ENCODE measurements at regions not wholly inside any gene's neighbourhood (a gene's known extent, or its start where the extent isn't known, plus 50 kb on each side); places are given as distances from the start of the nearest gene placed in this dataset.
"Not testable (repeated sequence)": the region's sequence is repeated elsewhere in the genome, so short reads cannot be mapped to it uniquely, and the experiment has no call there.

- ATAC-seq (ENCODE audit: low read depth): peak; percentile 70
- DNase-seq (ENCODE audit: low spot score): no peak
Observed at GRCh38 chr6:58290177-58290576, 972.7 kb downstream of the PRIM2 start.

GRCh38 chr6:58291319-58291718, 973.9 kb downstream of the PRIM2 start:
- not testable (repeated sequence) for H3K4me3 ChIP-seq (ENCODE audit: severe bottlenecking); H3K36me3 ChIP-seq (ENCODE audit: low read depth); H3K27me3 ChIP-seq (ENCODE audit: insufficient read depth, poor library complexity, severe bottlenecking); H3K4me1 ChIP-seq (ENCODE audit: insufficient read depth, poor library complexity, severe bottlenecking); H3K9me3 ChIP-seq (ENCODE audit: severe bottlenecking); H3K27ac ChIP-seq (ENCODE audit: poor library complexity, severe bottlenecking); DNase-seq (ENCODE audit: low spot score)
- peak; percentile 73; the same call in 1 of the 3 replicates for ATAC-seq (ENCODE audit: low read depth)

More at GRCh38 chr6:58290177-58290576, 972.7 kb downstream of the PRIM2 start:
- no peaks in the 10 kb centered on the region for H3K9me3 ChIP-seq (ENCODE audit: severe bottlenecking)
- H3K36me3 ChIP-seq (ENCODE audit: low read depth): no peaks in the 10 kb centered on the region
- no peak overlapping the region for H3K27ac ChIP-seq (ENCODE audit: poor library complexity, severe bottlenecking)
- no peaks in the 10 kb centered on the region for H3K27me3 ChIP-seq (ENCODE audit: insufficient read depth, poor library complexity, severe bottlenecking)
- no peak overlapping the region for H3K4me3 ChIP-seq (ENCODE audit: severe bottlenecking)
- no peak for TF ChIP-seq CTCF (IDR thresholded peaks at IDR 0.05; ENCODE audit: poor library complexity, severe bottlenecking)
- H3K4me1 ChIP-seq (ENCODE audit: insufficient read depth, poor library complexity, severe bottlenecking): peaks cover 6% of the 10 kb centered on the region

- not testable (repeated sequence) for H3K4me1 ChIP-seq (ENCODE audit: insufficient read depth, poor library complexity, severe bottlenecking); H3K27me3 ChIP-seq (ENCODE audit: insufficient read depth, poor library complexity, severe bottlenecking); H3K4me3 ChIP-seq (ENCODE audit: severe bottlenecking); DNase-seq (ENCODE audit: low spot score); ATAC-seq (ENCODE audit: low read depth); H3K27ac ChIP-seq (ENCODE audit: poor library complexity, severe bottlenecking); H3K36me3 ChIP-seq (ENCODE audit: low read depth); H3K9me3 ChIP-seq (ENCODE audit: severe bottlenecking)
Observed at GRCh38 chr6:58307901-58308300, 990.5 kb downstream of the PRIM2 start.

- DNase-seq (ENCODE audit: low spot score); H3K27me3 ChIP-seq (ENCODE audit: insufficient read depth, poor library complexity, severe bottlenecking); H3K27ac ChIP-seq (ENCODE audit: poor library complexity, severe bottlenecking); H3K4me1 ChIP-seq (ENCODE audit: insufficient read depth, poor library complexity, severe bottlenecking); H3K9me3 ChIP-seq (ENCODE audit: severe bottlenecking); H3K4me3 ChIP-seq (ENCODE audit: severe bottlenecking); ATAC-seq (ENCODE audit: low read depth); H3K36me3 ChIP-seq (ENCODE audit: low read depth): not testable (repeated sequence)
Observed at GRCh38 chr6:58332108-58332507, 1014.7 kb downstream of the PRIM2 start.

- not testable (repeated sequence) for H3K36me3 ChIP-seq (ENCODE audit: low read depth)
Observed at GRCh38 chr6:58342287-58342686, 1024.9 kb downstream of the PRIM2 start.

GRCh38 chr6:58347534-58347933, 1030.1 kb downstream of the PRIM2 start:
- H3K4me1 ChIP-seq (ENCODE audit: insufficient read depth, poor library complexity, severe bottlenecking); H3K36me3 ChIP-seq (ENCODE audit: low read depth); DNase-seq (ENCODE audit: low spot score); H3K4me3 ChIP-seq (ENCODE audit: severe bottlenecking); H3K9me3 ChIP-seq (ENCODE audit: severe bottlenecking); ATAC-seq (ENCODE audit: low read depth); H3K27me3 ChIP-seq (ENCODE audit: insufficient read depth, poor library complexity, severe bottlenecking); H3K27ac ChIP-seq (ENCODE audit: poor library complexity, severe bottlenecking): not testable (repeated sequence)

More at GRCh38 chr6:58342287-58342686, 1024.9 kb downstream of the PRIM2 start:
- not testable (repeated sequence) for H3K27ac ChIP-seq (ENCODE audit: poor library complexity, severe bottlenecking); H3K4me3 ChIP-seq (ENCODE audit: severe bottlenecking); DNase-seq (ENCODE audit: low spot score); H3K4me1 ChIP-seq (ENCODE audit: insufficient read depth, poor library complexity, severe bottlenecking); H3K27me3 ChIP-seq (ENCODE audit: insufficient read depth, poor library complexity, severe bottlenecking); H3K9me3 ChIP-seq (ENCODE audit: severe bottlenecking); ATAC-seq (ENCODE audit: low read depth)

- DNase-seq (ENCODE audit: low spot score): not testable (repeated sequence)
- peak; percentile 57 for ATAC-seq (ENCODE audit: low read depth)
Observed at GRCh38 chr6:58351619-58352018, 1034.2 kb downstream of the PRIM2 start.

GRCh38 chr6:58358452-58358851, 1041.0 kb downstream of the PRIM2 start:
- H3K9me3 ChIP-seq (ENCODE audit: severe bottlenecking); H3K27me3 ChIP-seq (ENCODE audit: insufficient read depth, poor library complexity, severe bottlenecking); DNase-seq (ENCODE audit: low spot score); H3K4me1 ChIP-seq (ENCODE audit: insufficient read depth, poor library complexity, severe bottlenecking); H3K4me3 ChIP-seq (ENCODE audit: severe bottlenecking); H3K36me3 ChIP-seq (ENCODE audit: low read depth): not testable (repeated sequence)
- peak; percentile 88 for ATAC-seq (ENCODE audit: low read depth)
- peak overlapping the region; percentile 37 for H3K27ac ChIP-seq (ENCODE audit: poor library complexity, severe bottlenecking)

More at GRCh38 chr6:58351619-58352018, 1034.2 kb downstream of the PRIM2 start:
- H3K9me3 ChIP-seq (ENCODE audit: severe bottlenecking); H3K4me3 ChIP-seq (ENCODE audit: severe bottlenecking); H3K27ac ChIP-seq (ENCODE audit: poor library complexity, severe bottlenecking); H3K36me3 ChIP-seq (ENCODE audit: low read depth); H3K4me1 ChIP-seq (ENCODE audit: insufficient read depth, poor library complexity, severe bottlenecking); H3K27me3 ChIP-seq (ENCODE audit: insufficient read depth, poor library complexity, severe bottlenecking): not testable (repeated sequence)

GRCh38 chr6:58365856-58366255, 1048.4 kb downstream of the PRIM2 start:
- H3K36me3 ChIP-seq (ENCODE audit: low read depth); H3K4me3 ChIP-seq (ENCODE audit: severe bottlenecking): not testable (repeated sequence)

GRCh38 chr6:58406659-58407058, 1089.2 kb downstream of the PRIM2 start:
- H3K4me3 ChIP-seq (ENCODE audit: severe bottlenecking); H3K9me3 ChIP-seq (ENCODE audit: severe bottlenecking); ATAC-seq (ENCODE audit: low read depth); H3K27ac ChIP-seq (ENCODE audit: poor library complexity, severe bottlenecking); DNase-seq (ENCODE audit: low spot score); H3K4me1 ChIP-seq (ENCODE audit: insufficient read depth, poor library complexity, severe bottlenecking); H3K36me3 ChIP-seq (ENCODE audit: low read depth); H3K27me3 ChIP-seq (ENCODE audit: insufficient read depth, poor library complexity, severe bottlenecking): not testable (repeated sequence)

More at GRCh38 chr6:58365856-58366255, 1048.4 kb downstream of the PRIM2 start:
- DNase-seq (ENCODE audit: low spot score); H3K27me3 ChIP-seq (ENCODE audit: insufficient read depth, poor library complexity, severe bottlenecking); H3K4me1 ChIP-seq (ENCODE audit: insufficient read depth, poor library complexity, severe bottlenecking); H3K27ac ChIP-seq (ENCODE audit: poor library complexity, severe bottlenecking); ATAC-seq (ENCODE audit: low read depth); H3K9me3 ChIP-seq (ENCODE audit: severe bottlenecking): not testable (repeated sequence)

Measured in RWPE2 (cell line).